HG03135 (cell line): ENCODE measurements at regions not wholly inside any gene's neighbourhood (a gene's known extent, or its start where the extent isn't known, plus 50 kb on each side); places are given as distances from the start of the nearest gene placed in this dataset.
"Not testable (repeated sequence)": the region's sequence is repeated elsewhere in the genome, so short reads cannot be mapped to it uniquely, and the experiment has no call there.

Source experiments
- ATAC-seq: cut with Tn5 transposase; IDR thresholded peaks from one replicate; pipeline ENCODE4 v1.9.1; 2021; ENCODE audit warnings: mild to moderate bottlenecking, moderate library complexity; ENCODE audit not compliant: unreplicated experiment

DNA sequence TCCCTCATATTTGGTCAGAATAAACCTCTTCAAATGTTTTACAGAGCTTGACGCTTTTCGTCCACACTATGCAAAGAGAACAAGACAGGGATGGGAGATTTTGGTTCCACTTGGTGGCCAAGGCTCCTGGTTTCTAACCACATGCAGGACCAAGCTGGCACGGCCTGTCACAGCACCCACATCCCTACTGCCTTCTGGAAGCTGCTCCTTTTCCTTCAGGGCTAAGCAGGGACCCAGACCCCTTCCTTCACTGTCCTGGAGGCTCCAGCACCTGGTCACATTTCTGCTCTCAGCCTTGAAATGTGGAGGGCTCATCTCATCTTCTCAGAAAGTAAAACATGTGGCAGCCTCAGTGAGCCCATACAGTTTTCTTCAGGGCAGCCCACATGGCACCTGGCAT lies 50.4 kb upstream of the ARHGEF7 start:
- no peak for ATAC-seq

DNA sequence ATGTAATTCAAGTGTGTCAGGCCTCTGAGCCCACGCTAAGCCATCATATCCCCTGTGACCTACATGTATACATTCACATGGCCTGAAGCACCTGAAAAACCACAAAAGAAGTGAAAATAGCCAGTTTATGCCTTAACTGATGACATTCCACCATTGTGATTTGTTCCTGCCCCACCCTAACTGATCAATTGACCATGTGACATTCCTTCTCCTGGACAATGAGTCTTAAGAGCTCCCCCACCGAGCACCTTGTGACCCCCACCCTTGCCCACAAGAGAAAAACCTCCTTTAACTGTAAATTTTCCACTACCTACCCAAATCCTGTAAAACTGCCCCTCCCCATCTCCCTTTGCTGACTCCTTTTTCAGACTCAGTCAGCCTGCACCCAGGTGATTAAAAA lies 52.1 kb upstream of the ARHGEF7 start:
- ATAC-seq = no peak

DNA sequence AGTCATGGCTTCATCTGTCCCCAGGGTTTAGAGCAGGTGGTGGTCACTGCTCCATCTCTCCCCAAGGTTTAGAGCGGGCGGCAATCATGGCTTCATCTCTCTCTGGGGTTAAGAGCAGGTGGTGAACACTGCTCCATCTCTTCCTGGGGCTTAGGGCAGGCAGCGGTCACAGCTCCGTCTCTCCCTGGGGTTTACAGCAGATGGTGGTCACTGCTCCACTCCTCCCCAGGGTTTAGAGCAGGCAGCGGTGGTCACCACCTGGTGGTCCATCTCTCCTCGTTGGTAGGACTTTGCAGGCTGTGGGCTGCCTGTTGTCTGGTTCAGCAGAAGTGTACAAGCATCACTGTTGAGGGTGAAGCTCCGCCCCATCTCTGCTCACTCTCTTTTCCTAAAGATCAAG lies 52.8 kb upstream of the ARHGEF7 start:
- ATAC-seq = no peak

DNA sequence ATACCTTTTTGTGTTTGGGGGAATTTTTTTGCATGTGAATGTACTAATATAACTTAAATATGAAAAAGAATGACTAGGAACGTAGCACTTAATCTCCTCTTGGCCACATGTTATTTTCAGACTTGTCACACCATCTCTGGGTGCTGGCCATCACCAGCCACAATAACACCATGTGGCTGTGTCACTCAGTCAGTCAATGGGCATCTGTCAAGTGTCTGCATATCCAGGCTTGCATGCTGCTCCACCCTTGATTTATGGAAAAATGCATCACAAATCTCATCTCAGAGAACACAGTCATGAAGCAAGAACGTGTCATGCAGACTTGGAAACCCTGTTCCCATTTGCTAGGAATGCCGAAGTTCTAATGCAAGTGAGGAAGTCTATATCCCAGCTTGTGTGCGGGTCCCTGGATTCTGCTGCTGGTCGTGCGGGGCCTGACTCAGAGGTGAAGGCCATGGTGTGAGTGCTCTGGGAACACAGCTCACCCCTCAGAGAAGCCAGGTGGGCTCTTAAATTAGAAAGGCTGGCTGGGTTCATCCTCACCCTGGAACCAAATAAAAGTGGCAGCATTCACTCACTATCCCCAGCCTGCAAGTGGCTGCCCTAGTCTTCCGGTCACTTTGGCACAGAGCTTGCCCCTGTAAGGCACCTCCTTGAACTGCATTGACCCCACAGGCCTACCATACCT lies 53.6 kb upstream of the ARHGEF7 start:
- no peak for ATAC-seq

DNA sequence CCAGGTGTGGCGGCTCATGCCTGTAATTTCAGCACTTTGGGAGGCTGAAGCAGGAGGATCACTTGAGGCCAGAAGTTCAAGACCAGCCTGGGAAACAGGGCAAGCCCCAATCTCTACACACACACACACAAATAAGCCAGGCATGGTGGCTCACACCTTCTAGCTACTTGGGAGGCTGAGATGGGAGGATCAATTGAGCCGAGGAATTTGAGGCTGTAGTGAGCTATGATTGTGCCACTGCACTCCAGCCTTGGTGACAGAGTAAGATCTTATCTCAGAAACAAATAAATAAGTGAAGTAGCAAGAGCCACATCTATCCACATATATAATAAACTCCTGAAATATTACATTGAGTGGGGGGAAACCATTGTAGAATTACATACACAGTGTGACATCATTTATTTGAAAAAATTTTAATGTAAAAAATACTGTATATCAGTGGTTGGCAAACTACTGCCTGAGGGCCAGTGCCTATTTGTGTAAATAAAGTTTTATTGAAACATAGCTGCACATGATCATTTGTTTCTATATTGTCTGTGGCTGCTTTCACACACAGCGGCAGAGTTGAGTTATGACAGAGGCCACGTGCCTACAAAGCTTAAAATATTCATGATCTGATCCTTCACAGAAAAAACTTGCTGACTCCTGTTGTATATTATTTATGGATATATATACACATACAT lies 54.7 kb upstream of the ARHGEF7 start:
- no peak for ATAC-seq

- no peak for ATAC-seq
Measured at GRCh38 chr13:111058796-111059506, 56.2 kb upstream of the ARHGEF7 start.

DNA sequence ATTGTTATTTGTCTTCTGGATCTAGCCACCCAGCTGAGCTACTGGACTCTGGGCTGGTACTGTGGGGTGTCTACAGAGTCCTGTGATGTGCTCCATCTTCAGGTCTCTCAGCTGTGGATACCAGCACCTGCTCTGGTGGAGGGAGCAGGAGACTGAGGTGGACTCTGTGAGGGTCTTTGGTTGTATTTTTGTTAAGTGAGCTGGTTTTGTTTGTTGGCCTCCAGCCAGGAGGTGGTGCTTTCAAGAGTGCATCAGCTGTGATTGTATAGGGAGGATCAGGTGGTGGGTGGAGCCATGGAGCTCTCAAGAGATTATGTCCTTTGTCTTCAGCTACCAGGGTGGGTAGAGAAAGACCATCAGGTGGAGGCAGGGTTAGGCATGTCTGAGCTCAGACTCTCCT lies 56.8 kb upstream of the ARHGEF7 start:
- not testable (repeated sequence) for ATAC-seq

DNA sequence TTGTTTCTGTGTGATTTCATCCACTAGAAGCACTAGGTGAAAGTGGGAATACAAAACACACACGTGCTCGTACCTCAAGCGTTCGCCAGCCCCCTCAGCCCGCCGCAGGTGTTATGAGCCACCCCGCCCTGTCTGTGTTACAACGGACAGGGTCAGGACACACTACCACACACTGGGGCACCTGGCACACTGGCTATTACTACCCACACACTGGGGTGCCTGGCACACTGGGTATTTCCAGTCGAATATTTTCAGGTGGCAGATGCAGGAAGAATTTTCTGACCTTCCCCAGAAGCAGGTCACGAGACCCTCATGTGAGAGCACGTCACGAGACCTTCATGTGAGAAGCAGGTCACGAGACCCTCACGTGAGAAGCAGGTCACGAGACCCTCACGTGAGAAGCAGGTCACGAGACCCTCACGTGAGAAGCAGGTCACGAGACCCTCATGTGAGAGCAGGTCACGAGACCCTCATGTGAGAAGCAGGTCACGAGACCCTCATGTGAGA lies 63.3 kb upstream of the ARHGEF7 start:
- ATAC-seq = not testable (repeated sequence)

DNA sequence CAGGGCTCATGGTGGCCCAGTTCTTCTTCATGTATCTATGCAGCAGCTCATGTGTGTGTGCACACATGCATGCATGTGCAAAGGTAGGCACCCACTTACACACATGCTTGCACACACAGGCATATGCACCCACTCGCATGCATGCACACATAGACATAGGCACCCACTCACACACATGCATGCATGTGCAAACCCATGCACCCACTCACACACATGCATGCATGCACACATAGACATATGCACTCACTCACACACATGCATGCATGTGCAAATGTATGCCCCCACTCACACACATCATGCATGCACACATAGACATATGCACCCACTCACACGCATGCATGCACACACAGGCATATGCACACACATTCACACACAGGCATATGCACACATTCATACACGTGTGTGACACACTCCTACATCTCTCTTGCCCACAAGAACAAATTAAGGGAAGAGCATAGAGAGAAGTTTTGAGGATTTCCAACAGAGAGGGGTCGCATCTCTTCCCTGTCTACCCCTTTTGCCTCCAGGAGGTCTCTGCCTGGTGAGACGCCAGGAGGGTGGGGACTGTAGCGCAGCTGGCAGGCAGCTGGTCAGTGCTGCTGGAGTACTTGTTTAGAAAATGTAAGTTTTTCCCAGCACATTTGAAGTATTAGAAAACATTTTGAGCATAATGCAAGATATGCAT lies 63.9 kb upstream of the ARHGEF7 start:
- no peak for ATAC-seq

GRCh38 chr13:111050539-111050879 lies 64.6 kb upstream of the ARHGEF7 start:
- ATAC-seq = no peak

- no peak for ATAC-seq
Measured at GRCh38 chr13:111049791-111050538, 65.1 kb upstream of the ARHGEF7 start.

- no peak for ATAC-seq
Measured at GRCh38 chr13:111048387-111048786, 66.7 kb upstream of the ARHGEF7 start.

GRCh38 chr13:111047326-111047725 lies 67.8 kb upstream of the ARHGEF7 start:
- ATAC-seq = no peak

- peak; percentile 64 for ATAC-seq
Measured at GRCh38 chr13:111046590-111047141, 68.4 kb upstream of the ARHGEF7 start.

DNA sequence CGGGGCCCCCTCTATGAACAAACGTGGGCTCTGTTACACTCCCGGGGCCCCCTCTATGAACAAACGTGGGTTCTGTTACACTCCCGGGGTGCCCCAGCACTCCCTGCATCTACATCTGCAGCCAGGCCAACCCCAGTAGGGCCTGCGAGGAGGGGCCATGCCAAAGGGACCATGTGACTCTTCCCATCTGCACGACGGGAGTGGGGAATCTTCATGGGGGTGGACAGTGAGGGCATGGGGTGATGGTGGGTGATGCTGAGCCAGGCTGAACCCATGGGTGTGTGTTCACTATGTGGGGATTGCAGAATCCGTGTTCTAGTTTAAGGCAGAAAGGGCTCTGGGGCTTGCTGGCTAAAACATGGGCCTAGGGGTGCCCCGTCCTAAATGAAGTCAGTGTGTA lies 69.9 kb upstream of the ARHGEF7 start:
- ATAC-seq = no peak

GRCh38 chr13:111044087-111044830 lies 70.9 kb upstream of the ARHGEF7 start:
- no peak for ATAC-seq

DNA sequence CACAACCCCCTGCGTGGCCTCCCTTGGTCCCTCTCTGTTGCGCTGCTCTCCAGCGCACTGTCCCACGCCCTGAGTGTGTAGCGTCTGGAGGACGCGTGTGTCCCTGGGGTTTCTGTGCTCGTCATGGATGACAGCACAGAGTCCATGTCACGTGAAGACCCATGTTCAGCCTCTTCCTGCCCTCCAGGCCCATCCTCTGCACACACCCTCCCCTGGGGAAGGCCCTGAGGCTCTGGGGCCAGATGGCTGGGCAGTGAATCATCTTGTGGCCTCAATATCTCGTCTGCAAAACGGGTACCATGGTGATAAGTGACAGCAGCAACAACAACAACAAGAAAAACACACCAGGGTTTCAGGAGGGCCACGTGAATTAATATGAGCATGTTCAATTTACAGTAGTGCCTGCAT lies 71.5 kb upstream of the ARHGEF7 start:
- no peak for ATAC-seq

GRCh38 chr13:111042661-111043226 lies 72.4 kb upstream of the ARHGEF7 start:
- no peak for ATAC-seq

DNA sequence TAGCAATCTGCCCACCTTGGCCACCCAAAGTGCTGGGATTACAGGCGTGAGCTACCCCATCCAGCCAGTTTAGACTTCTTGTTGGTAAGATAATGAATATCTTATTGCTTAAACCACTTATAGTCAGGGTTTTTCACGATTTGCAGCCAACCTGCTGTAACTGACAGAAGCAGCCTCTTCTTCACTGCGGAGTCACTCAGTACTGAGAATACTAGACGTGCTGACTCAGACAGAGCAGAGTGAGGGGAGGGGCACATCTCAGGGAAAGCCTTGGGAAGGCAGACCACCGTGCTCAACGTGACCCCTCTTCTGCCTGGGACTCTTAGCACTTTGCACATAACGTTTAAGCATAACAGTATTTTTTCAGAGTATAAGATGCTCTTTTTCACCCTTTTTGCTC lies 74.3 kb upstream of the ARHGEF7 start:
- no peak for ATAC-seq
